ENCODE measurements at regions not wholly inside any gene's neighbourhood (a gene's known extent, or its start where the extent isn't known, plus 50 kb on each side); places are given as distances from the start of the nearest gene placed in this dataset.
"Not testable (repeated sequence)": the region's sequence is repeated elsewhere in the genome, so short reads cannot be mapped to it uniquely, and the experiment has no call there.

- H3K27ac ChIP-seq (ENCODE audit: control insufficient read depth, insufficient read depth, low read length): no peak overlapping the region
- no peak overlapping the region for H3K9ac ChIP-seq (ENCODE audit: control insufficient read depth, extremely low read depth, insufficient read depth, low read length)
- dilution Hi-C loops (cut with MboI; ENCODE audit: extremely low pct_ligation_motif_present, low sequenced_read_pairs): no loop called here
- no peak overlapping the region for H3K4me2 ChIP-seq (ENCODE audit: control insufficient read depth, extremely low read depth, insufficient read depth, low read depth, low read length)
- no peaks in the 10 kb centered on the region for H3K9me3 ChIP-seq (ENCODE audit: control insufficient read depth, low read depth, low read length)
- H3K4me3 ChIP-seq (ENCODE audit: control insufficient read depth in 2 of 3, extremely low read depth in 1 of 3, insufficient read depth in 2 of 3, low read depth in 1 of 3, low read length in 3 of 3): no peak overlapping the region
- peaks cover 20% of the 10 kb centered on the region for H3K27me3 ChIP-seq (ENCODE audit: control insufficient read depth, extremely low read depth, insufficient read depth, low read length)
- no peak for FAIRE-seq
- no peaks in the 10 kb centered on the region for H4K20me1 ChIP-seq (ENCODE audit: control insufficient read depth, extremely low read depth, insufficient read depth, low read length)
- H3K4me1 ChIP-seq (ENCODE audit: control insufficient read depth, extremely low read depth, insufficient read depth, low read length): peaks cover 16% of the 10 kb centered on the region
- no peak overlapping the region for H2AFZ ChIP-seq (ENCODE audit: control insufficient read depth, low read length)
- no peaks in the 10 kb centered on the region for H3K36me3 ChIP-seq (ENCODE audit: control insufficient read depth in 2 of 2, extremely low read depth in 1 of 2, insufficient read depth in 2 of 2, low read length in 2 of 2)
- H3K79me2 ChIP-seq (ENCODE audit: control insufficient read depth, insufficient read depth, low read length): no peaks in the 10 kb centered on the region
- no peak for TF ChIP-seq EZH2 (IDR thresholded peaks at IDR 0.05; ENCODE audit: low read length)
- TF ChIP-seq CTCF (optimal IDR thresholded peaks at IDR 0.05 in 1 of 3, IDR thresholded peaks at IDR 0.05 in 1 of 3, conservative IDR thresholded peaks at IDR 0.05 in 1 of 3; ENCODE audit: extremely low read depth in 1 of 3, insufficient read depth in 2 of 3, low read length in 3 of 3): no peak
- H3K9me1 ChIP-seq (ENCODE audit: control insufficient read depth, extremely low read depth, insufficient read depth, low read length): no peaks in the 10 kb centered on the region
- no peak for DNase-seq (ENCODE audit: low read depth, low spot score)
Measured at GRCh38 chr17:49899588-49899987, 51.7 kb upstream of the TAC4 start.

- DNase-seq (ENCODE audit: low read depth, low spot score); H3K79me2 ChIP-seq (ENCODE audit: control insufficient read depth, insufficient read depth, low read length); H4K20me1 ChIP-seq (ENCODE audit: control insufficient read depth, extremely low read depth, insufficient read depth, low read length); H3K9me3 ChIP-seq (ENCODE audit: control insufficient read depth, low read depth, low read length); H2AFZ ChIP-seq (ENCODE audit: control insufficient read depth, low read length); H3K4me2 ChIP-seq (ENCODE audit: control insufficient read depth, extremely low read depth, insufficient read depth, low read depth, low read length); dilution Hi-C loops (cut with MboI; ENCODE audit: extremely low pct_ligation_motif_present, low sequenced_read_pairs); FAIRE-seq; H3K27ac ChIP-seq (ENCODE audit: control insufficient read depth, insufficient read depth, low read length); H3K4me3 ChIP-seq (ENCODE audit: control insufficient read depth in 2 of 3, extremely low read depth in 1 of 3, insufficient read depth in 2 of 3, low read depth in 1 of 3, low read length in 3 of 3); H3K36me3 ChIP-seq (ENCODE audit: control insufficient read depth in 2 of 2, extremely low read depth in 1 of 2, insufficient read depth in 2 of 2, low read length in 2 of 2); H3K9me1 ChIP-seq (ENCODE audit: control insufficient read depth, extremely low read depth, insufficient read depth, low read length); H3K4me1 ChIP-seq (ENCODE audit: control insufficient read depth, extremely low read depth, insufficient read depth, low read length); H3K9ac ChIP-seq (ENCODE audit: control insufficient read depth, extremely low read depth, insufficient read depth, low read length): not testable (repeated sequence)
- H3K27me3 ChIP-seq (ENCODE audit: control insufficient read depth, extremely low read depth, insufficient read depth, low read length): peaks cover 28% of the 10 kb centered on the region
Measured at GRCh38 chr17:49900801-49901200, 52.9 kb upstream of the TAC4 start.

Measured in keratinocyte (primary cell).